NCI-H1105 treated with DMSO at 0.1 percent for 48 hours (cell line): ENCODE measurements at regions not wholly inside any gene's neighbourhood (a gene's known extent, or its start where the extent isn't known, plus 50 kb on each side); places are given as distances from the start of the nearest gene placed in this dataset.
"Not testable (repeated sequence)": the region's sequence is repeated elsewhere in the genome, so short reads cannot be mapped to it uniquely, and the experiment has no call there.

Experiments used
- DNase-seq: peaks from one replicate; lab custom pipeline; 2025; lab: John Stamatoyannopoulos, UW

DNA sequence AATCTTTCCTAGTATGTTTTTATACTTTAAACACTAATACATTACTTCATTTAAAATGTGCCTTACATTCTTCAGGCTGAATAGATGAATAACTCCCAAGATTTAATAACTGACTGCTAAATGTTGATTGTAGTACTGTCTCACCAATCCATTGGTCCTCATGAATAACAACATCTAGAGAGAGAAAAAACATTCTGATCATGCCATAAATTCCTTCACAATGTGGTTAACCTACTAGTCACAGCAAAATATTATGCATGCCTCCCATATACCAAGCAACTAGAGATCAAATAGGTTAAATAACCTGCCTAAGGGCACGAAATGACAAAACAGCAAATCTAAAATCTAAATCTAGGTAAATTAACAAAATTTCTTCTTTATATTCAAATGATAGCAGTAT lies 66.2 kb downstream of the SYT15 start:
- DNase-seq, result not testable (repeated sequence)

DNA sequence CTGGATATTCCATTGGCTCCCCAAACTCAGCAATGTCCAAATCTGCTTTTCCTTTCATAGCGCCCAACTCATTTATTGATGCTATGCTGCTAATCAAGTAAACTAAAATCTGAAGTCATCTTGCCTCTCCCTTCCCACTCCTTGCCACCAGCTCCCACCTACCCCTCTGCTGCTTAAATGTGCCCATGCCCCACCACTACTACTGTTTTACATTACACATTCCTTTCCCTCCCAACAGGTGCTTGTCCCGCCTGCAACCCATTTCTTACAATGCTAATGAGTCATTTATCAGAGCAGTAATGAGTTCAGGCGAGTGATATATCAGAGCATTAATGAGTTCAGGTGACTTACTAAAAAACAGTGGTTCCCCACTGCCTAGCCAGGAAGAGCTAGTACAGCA lies 67.2 kb downstream of the SYT15 start:
- not testable (repeated sequence) for DNase-seq

DNA sequence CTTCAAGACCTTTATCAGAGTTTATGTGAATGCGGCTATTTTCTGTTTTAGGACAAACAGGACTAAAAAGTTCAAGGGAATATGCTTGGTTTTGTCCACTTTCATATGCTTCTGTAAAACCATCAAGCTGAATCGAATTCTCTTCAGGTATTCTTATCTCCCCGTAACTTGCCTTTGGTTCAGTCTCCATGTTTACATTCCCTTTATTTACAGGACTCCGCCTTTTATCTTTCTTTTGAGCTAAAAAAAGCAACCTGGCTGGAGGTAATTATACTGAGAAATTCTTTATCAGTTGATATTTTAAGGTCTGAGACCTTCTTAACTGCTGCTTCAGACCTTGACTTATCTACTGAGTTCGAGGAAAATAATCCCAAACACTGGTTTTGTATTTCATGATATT lies 72.0 kb downstream of the SYT15 start:
- not testable (repeated sequence) for DNase-seq

DNA sequence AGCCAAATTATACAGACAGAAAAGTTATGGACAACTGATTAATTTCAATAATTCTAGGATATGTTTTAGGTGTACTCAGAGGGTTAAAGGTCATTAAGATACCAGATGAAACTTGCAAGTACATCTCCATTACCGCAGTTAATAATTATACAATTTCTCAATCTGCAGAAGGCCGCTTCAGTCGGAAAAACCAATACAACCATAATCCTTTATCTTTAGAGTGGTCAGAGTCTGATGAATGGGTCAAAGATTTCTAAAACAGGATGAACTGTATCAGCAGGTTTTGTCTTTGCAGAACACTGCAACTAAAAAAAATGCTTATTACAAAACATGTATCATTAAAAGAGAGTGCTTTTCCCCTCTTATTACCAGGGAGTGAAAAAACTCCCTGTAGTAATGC lies 78.5 kb downstream of the SYT15 start:
- not testable (repeated sequence) for DNase-seq

DNA sequence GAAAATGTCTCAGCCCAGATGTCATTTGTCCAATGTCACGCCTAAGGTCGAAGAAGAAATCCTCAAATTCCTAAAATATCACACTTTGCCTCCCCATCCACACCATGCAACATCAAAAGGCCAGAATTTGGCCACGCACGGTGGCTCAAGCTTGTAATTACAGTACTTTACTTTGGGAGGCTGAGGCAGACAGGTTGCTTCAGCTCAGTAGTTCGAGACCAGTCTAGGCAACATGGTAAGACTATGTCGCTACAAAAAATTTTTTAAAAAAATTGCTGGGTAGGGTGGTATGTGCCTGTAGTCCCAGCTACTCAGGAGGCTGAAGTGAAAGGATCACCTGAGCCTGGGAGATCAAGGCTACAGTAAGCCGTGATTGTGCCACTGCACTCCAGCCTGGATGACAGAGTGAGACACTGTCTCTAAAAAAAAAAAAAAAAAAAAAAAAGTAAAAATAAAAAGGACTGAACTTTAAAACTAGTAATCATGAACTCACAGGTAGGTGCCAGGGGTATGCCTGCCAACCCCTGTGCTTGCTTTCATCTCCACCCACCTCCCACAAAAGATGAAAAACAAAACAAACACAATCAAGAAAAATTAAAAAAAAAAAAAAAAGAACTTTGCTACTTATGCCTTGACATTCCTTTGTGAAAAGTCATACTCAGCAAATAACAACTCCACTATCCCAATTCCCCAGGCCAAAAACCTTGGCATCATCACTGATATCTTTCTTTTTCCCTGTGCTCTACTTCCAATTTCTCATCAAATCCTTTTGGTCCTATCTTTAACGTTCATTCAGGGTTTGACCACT lies 81.3 kb downstream of the SYT15 start:
- not testable (repeated sequence) for DNase-seq

DNA sequence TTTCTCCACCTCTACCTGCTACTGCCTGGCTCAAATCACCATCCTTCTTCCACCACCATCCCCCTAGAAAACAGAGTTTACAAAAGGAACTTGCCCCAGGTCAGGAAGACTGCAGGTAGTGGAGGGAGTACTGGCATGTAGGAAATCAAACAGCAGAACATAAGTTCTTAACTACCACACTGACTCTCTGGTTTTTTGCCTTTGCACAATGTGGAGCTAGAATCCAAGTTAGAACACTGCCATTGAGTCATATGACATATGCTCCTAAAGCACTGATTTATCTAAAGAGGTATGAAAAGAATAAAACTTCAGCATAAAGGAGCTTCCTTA lies 81.9 kb downstream of the SYT15 start:
- DNase-seq, result not testable (repeated sequence)

DNA sequence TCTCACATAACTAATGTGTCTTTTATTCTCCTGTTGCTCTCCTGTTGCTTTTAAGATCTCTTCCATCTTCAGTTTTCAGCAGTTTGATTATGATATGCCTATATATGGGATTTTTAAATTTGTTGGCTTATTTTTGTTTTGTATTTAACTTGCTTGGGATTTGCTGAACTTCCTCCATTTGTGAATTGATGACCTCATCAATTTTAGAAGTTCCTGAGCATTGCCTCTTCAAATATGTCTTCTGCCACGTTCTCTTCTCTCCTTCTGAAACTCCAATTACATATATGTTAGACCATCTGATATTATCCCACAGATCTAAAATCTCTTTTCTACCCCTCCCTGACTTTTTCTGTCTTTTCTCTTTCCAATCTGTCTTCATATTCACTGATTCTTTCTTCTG lies 86.6 kb downstream of the SYT15 start:
- DNase-seq, result not testable (repeated sequence)

DNA sequence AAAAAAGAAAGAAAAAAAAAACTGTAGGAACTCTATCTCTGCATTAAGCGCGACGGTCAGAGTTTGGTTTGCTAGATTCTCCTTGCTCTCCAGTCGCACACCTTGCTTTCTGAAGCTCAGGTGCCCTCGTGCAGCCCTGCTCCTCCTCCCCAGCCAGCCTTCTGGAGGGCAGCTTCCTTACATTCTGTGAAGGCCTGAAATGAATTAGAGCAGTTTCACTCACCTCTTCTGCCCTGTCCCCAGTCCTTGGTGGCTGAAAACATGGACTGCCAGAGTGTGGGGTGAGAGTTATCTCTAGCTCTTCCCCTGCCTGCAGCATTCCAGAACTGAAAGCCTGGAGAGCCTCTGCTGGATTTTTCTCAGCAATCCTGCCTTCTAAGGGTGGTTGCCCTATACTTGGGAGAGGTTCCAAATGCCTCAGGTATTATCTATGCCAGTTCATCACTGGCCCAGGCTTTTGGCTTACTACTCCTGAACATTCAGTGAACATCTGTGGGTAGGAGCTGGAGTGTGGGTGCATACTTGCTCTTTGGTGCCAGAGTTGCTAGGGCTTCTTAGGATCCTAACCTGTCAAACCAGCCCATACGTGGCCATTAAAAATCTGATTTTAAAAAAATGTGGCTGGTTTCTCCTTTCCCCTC lies 89.5 kb downstream of the SYT15 start:
- DNase-seq, result not testable (repeated sequence)

DNA sequence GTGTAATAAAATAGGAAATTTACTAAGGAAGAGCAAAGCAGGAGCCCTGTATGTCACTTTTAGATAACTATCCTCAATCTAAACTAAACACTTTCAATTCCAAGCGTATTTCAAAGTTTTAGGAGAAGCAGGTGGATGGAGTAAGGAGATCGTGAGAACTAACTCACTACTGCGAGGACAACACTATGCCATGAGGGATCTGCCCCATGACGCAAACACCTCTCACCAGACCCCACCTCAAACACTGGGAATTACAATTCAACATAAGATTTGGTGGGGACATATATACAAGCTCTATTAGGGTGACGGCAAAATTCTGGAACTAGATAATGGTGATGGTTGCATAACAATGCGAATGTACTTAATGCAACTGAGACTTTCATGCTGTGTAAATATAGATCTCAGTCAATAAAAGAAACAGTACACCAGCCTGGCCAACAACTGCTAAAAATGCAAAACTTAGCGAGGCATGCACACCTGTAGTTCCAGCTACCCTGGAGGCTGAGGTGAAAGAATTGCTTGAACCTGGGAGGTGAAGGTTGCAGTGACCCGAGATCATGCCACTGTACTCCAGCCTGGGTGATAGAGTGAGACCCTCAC lies 99.0 kb downstream of the SYT15 start:
- not testable (repeated sequence) for DNase-seq

DNA sequence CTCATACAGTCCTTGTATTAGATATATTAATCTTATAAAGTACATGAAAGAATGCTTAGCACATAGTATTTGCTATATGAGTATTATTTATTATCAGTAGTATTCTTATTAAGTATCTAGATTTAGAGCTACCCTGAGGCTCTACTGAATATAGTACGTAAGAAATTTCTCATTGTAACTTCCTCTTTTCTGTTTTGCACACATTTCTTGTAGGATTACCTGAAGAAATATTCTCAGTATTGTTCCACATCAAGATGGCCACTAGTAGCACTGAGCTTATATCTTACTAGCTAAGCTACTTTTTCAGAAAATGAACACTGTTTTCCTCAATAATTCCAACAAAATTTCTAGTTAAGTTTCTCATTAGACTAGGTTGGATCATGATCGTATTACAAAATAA lies 112.5 kb downstream of the SYT15 start:
- DNase-seq, result not testable (repeated sequence)

DNA sequence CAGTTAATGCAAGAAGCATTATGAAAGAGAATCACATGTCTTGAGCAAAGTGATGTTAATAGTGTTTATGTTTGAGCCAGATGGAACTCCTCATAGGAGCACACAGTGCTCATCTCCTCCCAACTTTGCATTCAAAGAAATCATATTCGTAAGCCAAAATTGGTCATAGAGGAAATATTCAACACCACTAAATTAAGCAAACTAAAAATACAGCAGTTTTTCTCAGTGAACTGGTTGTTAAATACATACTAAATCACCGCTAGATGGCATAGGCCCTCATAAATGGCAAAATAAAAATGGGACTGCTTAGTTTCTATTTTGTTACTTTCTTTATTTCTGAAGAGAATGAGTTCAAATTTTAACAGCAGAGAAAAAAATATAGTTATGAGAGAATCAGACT lies 114.3 kb downstream of the SYT15 start:
- not testable (repeated sequence) for DNase-seq

DNA sequence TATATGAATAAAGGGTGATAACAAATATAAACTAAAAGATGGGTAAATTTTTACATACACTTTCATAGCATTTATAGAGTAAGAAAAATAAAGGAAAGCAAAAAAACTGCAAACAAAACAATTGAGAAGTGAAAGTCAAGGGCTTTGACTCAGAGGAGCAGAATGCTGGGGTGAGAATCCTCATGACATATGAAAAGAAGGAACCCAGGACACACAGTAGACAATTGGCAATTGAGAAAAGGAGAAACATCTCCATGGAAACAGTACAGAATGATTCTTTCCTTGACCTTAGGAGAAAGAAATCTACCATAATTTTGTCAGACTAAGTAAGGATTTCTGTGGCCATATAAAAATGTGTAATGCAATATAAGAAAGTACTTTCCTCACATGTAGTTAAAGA lies 138.3 kb downstream of the SYT15 start:
- not testable (repeated sequence) for DNase-seq

DNA sequence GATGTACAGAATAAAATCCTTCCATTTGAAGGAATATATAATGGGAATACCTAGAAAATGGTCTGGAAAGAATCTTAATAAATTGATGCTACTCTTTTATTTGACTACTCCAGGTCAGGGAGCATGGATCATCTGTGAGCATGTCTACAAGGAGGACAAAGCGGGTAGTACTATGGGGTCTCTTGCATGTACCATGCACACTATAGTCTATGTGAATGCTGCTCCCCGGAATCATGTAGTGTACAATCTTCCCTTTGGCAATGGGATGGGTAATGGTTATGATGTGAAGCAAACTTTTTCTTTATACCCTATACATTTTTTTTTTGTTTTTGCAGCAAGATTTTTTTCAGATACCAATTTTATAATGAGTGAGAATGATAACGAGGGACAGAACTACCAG lies 139.1 kb downstream of the SYT15 start:
- DNase-seq, result not testable (repeated sequence)

DNA sequence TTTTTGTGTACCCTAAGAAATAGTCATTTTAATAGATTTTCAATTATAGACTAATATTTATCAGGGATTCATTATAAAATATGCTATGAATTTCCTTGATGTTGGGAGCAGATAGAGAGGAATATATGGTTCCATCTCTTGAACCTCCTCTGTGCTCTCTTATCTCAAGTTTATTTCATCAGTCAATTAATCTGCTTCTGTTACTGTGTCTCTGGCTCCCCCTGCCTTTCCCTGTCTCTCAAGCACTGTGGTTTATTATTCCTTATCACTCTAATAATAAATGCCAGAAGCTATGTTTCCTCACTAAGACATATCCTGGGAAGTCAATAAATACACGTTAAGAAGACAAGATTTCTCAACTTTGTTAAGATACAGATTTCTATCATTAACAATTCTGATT lies 141.5 kb downstream of the SYT15 start:
- DNase-seq, result not testable (repeated sequence)

DNA sequence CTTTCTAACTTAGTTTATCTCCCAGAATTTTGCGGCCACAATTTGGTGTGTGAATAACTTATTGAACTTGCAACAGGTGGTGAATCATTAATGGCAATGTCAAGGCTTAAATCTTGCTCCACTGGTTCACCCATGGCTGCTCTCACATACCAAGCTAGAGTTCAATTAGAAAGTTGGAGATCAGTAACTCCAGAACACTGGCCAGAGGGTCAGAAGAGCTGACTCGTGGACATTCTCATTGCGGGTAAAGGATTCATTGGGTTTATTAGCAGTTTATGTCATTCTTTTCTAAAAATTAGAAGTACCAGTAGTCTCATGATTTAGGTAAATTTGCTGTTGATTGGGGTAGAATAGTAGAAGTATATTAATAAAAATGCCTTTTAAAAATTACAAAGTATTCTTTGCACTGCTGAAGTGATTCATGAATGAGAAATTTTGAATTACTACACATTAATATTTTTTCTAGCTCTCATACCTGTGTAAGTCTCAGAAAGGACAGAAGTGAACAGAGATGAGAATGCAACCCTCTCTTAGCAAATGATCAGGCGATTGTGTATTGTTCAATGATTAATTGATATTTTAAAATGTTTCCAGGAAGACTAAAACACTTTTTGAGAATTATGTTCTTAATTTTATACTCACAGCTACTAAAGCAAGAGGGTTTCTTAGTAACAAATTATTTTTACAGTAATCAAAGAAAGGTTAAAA lies 142.0 kb downstream of the SYT15 start:
- not testable (repeated sequence) for DNase-seq

DNA sequence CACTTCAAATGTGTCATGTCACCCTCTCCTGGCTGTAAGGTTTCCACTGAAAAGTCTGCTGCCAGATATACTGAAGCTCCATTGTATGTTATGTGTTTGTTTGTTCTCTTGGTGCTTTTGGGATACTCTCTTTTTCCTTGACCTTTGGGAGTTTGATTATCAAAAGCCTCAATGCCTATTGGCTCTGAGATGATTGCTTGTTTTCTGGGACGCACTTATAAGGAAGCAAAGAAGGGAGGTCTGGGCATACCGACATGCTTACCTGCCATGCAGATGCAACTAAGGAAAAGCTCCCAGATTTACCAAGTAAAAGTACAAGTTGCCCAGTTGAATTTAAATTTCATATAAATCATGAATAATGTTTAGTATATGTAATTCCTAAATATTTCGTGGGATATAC lies 145.3 kb downstream of the SYT15 start:
- not testable (repeated sequence) for DNase-seq

DNA sequence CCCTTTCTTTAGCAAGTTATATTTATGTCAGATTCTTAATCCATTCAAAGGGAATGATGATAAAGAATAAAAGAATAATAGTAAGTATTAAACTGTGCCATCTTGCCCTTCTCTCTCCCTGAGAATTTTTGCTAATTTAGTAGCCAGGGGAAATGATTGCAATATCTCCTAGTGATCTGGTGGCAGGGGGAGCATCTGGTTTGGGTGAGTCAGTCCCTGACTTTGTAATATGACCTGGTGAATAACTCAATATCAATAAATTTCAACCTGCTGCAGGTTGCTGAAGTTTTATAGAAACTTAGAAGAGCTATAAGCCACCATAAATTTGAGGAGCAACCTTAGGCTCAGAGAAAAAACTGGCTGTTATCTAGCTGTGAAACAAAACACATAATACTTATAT lies 149.4 kb downstream of the SYT15 start:
- DNase-seq, result not testable (repeated sequence)

DNA sequence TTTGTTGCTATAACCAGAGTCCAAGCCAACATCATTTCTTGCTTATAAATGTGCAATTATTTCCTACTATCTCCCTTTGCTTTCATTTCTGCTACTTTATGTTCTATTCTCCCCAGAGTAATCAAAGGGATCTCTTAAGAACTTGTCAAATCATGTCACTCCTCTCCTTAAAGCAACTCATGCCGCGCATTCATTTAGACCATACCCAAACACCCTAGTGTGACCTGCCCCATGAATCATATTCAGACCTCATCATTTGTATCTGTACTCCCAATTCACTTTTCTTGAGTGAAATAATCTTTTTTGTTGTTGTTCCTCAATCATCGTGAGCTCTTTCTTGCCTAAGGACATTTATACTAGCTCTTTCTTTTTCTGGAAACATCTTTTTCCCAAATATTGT lies 151.8 kb downstream of the SYT15 start:
- not testable (repeated sequence) for DNase-seq

DNA sequence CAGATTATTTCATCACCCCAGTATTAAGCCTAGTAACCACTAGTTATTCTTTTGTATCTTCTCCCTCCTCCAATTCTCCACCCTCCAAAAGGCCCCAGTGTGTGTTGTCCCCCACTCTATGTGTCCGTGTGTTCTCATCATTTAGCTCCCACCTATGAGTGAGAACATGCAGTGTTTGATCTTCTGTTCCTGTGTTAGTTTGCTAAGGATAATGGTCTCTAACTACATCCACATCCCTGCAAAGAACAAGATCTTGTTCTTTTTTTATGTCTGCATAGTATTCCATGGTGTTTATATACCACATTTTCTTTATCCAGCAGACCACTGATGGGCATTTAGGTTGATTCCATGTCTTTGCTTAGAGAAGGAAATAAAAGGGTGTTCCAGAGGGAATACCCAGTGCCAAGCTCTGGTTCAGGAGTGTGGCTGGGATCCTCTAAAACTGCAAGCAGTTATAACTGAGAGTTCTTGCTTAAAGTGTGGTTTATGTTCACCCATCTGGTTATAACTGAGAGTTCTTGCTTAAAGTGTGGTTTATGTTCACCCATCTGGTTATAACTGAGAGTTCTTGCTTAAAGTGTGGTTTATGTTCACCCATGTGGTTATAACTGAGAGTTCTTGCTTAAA lies 154.8 kb downstream of the SYT15 start:
- not testable (repeated sequence) for DNase-seq

DNA sequence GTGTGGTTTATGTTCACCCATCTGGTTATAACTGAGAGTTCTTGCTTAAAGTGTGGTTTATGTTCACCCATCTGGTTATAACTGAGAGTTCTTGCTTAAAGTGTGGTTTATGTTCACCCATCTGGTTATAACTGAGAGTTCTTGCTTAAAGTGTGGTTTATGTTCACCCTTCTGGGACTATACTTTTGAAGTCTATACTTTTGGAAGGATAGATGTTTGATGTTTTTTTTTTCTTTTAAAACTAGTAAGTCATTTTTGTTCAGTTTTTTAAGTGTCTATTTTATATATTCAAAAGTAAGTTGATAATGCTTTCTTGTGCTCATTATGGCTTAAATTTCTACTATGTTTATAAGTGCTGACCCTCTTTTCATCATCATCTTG lies 155.3 kb downstream of the SYT15 start:
- not testable (repeated sequence) for DNase-seq

DNA sequence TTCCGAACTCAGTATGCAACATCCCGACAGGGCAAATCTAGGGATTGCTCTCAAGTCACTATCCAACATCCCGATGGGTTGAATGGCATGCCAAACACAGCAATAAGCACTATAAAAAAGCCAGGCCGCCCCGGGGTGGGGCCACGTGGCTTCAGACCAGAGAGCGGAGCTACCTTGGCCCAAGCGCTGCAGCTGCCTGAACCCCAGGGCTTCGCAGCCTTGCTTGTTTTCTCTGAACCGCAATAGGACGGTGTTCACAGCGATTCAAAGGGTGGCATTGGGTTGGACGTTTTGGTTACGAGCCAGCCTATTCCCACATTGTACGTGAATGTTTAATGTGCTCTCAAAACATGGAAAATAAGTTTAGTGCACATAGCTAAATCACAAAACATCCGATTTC lies 161.0 kb downstream of the SYT15 start:
- DNase-seq, result not testable (repeated sequence)

DNA sequence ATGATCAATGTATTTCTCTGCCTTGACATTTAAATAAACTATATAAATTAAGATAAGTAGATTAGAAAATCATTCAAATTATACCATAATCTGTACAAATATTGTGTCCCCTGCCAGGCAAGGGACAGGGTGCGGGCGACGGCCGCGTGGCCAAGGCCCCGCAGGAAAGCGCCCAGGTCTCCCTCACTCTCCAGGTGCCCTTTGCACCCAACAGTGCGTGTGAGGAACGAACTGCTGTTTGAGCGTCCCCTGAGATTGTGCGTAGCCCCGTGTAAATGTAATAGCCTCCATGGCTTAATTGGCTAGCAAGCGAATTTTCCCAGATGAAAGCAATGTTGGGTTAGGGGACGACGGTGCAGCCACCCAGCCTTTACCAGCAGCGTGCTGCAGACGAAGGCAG lies 161.4 kb downstream of the SYT15 start:
- DNase-seq, result not testable (repeated sequence)
